Fibroblast of lung (primary cell): ENCODE measurements at regions not wholly inside any gene's neighbourhood (a gene's known extent, or its start where the extent isn't known, plus 50 kb on each side); places are given as distances from the start of the nearest gene placed in this dataset.

Source experiments
- EZH2 ChIP-seq: IDR thresholded peaks from 2 replicates; pipeline ENCODE4 v1.5.1; 2012; ENCODE audit warnings: low read length, control low read depth, mild to moderate bottlenecking; ENCODE audit errors: missing control alignments
- TF ChIP-seq, protein P1 (sequence below), 2 donors: IDR thresholded peaks in 1 of 2; conservative IDR thresholded peaks in 1 of 2; 1 replicate in 1 of 2; 2 replicates in 1 of 2; pipeline ENCODE4 v1.5.1; 2011 to 2012; ENCODE audit warnings: low read length in 2 of 2, control low read depth in 1 of 2, inconsistent platforms in 1 of 2, low read depth in 1 of 2, mild to moderate bottlenecking in 1 of 2

DNA sequence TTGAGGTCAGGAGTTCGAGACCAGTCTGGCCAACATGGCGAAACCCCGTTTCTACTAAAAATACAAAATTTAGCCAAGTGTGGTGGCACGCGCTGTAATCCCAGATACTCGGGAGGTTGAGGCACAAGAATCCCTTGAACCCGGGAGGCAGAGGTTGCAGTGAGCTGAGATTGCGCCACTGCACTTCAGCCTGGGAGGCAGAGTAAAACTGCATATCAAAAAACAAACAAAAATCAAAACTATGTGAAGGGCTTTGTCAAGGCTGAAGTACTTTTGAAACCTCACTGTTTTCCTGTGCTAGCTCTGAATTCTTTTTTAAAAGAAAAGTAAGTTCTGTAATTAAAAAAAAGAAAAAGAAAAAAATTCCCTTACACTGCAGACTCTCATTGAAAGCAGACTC lies 65.1 kb upstream of the KLF4 start:
- TF ChIP-seq, protein P1, sequence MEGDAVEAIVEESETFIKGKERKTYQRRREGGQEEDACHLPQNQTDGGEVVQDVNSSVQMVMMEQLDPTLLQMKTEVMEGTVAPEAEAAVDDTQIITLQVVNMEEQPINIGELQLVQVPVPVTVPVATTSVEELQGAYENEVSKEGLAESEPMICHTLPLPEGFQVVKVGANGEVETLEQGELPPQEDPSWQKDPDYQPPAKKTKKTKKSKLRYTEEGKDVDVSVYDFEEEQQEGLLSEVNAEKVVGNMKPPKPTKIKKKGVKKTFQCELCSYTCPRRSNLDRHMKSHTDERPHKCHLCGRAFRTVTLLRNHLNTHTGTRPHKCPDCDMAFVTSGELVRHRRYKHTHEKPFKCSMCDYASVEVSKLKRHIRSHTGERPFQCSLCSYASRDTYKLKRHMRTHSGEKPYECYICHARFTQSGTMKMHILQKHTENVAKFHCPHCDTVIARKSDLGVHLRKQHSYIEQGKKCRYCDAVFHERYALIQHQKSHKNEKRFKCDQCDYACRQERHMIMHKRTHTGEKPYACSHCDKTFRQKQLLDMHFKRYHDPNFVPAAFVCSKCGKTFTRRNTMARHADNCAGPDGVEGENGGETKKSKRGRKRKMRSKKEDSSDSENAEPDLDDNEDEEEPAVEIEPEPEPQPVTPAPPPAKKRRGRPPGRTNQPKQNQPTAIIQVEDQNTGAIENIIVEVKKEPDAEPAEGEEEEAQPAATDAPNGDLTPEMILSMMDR (conservative IDR thresholded peaks at IDR 0.05 in 1 of 2, IDR thresholded peaks at IDR 0.05 in 1 of 2; ENCODE audit: low read depth in 1 of 2, low read length in 2 of 2), result no peak
- no peak for TF ChIP-seq EZH2
